GM19372 (cell line): ENCODE measurements at regions not wholly inside any gene's neighbourhood (a gene's known extent, or its start where the extent isn't known, plus 50 kb on each side); places are given as distances from the start of the nearest gene placed in this dataset.

Experiments used
- ATAC-seq: cut with Tn5 transposase; IDR thresholded peaks from one replicate; pipeline ENCODE4 v1.9.1; 2021; ENCODE audit warnings: mild to moderate bottlenecking, low read depth, moderate library complexity; ENCODE audit not compliant: unreplicated experiment

GRCh38 chr5:54624805-54625568 is 107.4 kb downstream of the SNX18 start:
- no peak for ATAC-seq

DNA sequence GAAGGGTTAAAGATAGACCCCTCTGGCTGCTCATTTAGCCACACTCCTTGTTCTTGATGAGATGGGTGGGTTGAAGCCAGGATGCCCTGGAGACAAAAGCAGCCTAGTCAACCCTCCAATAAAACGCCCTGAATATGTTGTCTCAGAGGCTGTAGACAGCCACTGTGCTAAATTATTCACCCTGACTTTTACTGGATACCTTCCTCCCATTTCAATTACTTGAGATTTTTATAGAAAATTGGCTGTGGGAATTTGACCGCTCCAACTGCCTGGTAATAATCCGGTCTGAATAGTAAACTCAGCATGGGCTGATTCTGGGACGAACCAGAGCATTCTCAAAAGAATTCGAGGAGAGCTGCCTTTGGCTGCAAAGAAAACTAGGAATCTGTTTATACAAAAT is 104.2 kb downstream of the SNX18 start:
- ATAC-seq: no peak

GRCh38 chr5:54621048-54621447 is 103.5 kb downstream of the SNX18 start:
- no peak for ATAC-seq

GRCh38 chr5:54620141-54620933 is 102.8 kb downstream of the SNX18 start:
- ATAC-seq: no peak

DNA sequence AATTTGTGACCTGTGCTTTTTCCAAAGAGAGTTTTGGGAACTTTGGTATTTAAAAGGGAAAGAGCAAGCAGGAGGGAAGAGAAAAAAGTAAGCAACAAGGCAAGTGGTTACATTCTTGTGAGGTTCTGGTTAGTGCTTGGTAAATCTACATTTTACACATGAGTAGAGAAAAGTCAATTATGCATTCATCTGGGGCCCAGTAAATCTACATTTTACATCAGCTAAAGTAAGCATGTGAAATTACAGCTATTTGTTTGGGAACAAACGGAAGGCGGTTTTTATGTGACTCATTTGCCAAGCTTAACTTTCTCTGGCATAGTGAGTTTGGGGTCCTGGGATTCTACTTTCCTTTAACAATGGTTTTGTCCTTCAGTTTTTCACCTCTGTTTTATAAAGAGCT is 102.2 kb downstream of the SNX18 start:
- ATAC-seq: no peak

DNA sequence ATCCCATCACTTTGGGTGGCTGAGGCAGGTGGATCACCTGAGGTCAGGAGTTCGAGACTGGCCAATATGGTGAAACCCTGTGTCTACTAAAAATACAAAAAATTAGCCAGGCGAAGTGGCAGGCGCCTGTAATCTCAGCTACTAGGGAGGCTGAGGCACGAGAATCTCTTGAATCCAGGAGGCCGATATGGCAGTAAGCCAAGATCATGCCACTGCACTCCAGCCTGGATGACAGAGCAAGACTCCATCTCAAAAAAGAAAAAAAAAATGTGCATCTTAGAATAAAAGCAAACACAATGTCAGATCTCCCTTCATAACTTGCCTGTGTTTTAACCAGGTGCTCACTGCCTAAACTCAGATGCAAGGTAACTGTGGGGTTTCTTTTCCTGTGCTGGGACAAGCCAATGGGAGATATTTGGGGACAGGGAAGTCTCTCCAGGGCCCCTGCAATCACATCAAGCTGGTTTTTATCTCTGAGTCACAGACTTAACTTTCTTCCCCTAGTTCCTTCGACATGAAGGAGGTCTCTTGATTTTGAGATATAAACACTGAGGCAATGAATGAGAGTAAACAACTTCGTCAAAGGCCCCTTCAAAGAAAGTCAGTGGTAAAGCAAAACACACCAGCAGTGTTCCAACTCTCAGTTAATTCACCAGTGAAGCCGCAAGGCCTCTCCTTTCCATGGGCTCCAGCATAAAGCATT is 99.1 kb downstream of the SNX18 start:
- no peak for ATAC-seq

GRCh38 chr5:54616031-54616430 is 98.5 kb downstream of the SNX18 start:
- no peak for ATAC-seq

GRCh38 chr5:54615381-54615780 is 97.8 kb downstream of the SNX18 start:
- no peak for ATAC-seq

- ATAC-seq: no peak
Observed at GRCh38 chr5:54612711-54613110, 95.2 kb downstream of the SNX18 start.

- ATAC-seq: no peak
Observed at GRCh38 chr5:54611290-54611951, 93.9 kb downstream of the SNX18 start.

GRCh38 chr5:54610197-54610944 is 92.8 kb downstream of the SNX18 start:
- peak; percentile 98 for ATAC-seq

DNA sequence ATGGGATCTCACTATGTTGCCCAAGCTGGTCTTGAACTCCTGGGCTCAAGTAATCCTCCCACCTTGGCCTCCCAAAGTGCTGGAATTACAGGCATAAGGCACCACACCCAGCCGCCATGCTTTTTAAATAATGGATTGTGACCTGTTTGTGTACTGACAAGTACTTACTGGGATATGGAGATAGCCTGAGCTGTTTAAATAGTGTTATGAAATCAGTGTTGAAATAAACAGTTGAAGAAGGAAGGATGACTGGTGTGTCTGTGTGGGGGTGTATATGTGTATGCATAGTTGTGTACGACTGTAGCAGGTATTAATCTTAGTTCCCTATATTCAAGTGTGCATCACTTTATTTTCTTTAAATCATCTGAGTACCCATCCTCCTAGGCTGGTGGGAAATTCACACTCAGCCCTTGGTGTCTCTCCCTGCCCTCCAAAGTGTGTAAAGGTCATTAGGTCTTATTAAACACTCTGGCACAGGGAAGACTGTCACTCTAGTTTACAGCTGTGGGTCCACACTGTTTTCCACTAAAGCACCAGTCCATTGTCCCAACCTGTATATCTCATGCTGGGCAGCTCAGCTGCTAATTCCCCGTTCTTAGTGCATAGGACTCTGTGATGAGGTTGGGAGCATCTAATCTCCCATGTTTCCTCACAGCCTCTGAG is 91.0 kb downstream of the SNX18 start:
- ATAC-seq: no peak

DNA sequence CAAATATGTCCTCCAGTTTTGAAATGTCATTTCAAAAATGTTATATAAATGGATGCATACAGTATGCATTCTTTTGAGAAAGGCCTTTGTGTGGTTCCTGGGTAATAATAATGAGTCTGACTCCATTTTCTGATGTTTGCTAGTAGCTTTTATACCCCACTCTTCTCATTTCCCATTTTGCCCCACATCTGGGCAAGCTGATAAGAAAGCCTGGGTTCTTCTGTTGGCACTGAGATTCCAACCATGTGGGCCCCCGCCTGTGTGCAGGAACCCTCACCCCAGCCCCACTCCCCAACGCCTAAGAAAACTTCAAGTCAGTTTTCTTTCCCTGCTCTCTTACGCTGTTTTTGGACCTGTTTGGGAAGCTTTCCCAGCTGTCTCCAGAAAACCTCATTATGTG is 89.4 kb downstream of the SNX18 start:
- ATAC-seq: no peak

- no peak for ATAC-seq
Observed at GRCh38 chr5:54603372-54603771, 85.8 kb downstream of the SNX18 start.

DNA sequence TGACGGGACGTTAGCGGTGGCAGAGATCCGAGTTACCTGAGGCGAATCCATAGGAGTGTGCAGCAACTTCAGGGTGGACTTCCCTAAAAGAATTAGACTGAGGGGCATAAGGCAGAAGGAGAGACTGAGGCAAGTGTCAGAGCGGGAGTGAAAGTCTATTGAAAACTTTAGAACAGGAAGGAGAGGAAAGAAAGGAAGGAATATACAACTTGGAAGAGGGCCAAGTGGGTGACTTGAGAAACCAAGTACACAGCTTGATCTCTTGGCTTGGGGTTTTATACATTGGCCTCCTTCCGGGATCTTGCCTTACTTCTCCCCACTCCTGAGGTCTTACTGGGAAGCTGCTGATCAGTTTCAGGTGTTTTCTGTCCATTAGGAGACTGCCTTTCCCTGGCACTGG is 84.9 kb downstream of the SNX18 start:
- no peak for ATAC-seq

DNA sequence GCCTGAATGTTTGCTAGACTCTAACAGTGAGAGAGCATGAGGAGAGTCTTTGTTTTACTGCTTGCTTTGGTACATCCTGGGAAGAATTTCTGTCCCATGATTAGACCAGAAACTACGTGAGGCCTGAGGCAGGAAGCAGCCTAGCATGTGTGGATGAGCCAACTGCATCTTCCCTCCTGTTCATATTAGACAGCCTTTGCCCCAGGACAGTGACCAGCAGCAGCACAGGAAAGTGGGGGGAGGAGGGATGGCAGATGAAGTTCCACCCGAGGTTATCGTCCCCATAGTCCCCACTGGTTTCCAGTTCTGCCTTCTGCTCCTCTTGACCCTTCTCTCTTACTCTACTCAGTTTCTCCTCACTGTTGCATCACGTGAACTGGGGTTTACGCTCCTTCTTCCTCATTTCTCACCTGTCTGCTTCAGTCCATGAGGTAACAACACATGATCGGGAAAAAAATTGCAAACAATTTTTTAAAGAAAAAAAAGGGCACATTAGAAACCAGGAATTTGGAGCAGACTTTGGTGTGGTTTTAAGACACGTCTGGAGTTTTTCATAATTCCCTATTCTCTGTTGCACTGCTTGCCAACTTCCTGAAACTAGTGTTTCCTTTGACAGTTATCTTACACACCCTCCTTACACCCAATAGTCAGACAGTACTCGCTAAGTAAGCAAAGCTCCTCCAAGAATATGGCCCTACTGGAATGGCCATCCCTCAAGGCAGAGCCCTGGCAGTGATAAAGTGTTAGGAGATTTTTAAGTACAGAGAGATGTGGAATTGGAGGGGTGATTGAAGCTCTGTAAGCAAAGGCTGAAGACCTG is 84.1 kb downstream of the SNX18 start:
- ATAC-seq: no peak
